IMR-90 (cell line): ENCODE measurements at regions not wholly inside any gene's neighbourhood (a gene's known extent, or its start where the extent isn't known, plus 50 kb on each side); places are given as distances from the start of the nearest gene placed in this dataset.
A peak's percentile ranks its signal among the peaks of the same experiment; 100 is the strongest.

ENCODE experiments used
- ATAC-seq: fragments of 200-7000 bp; cut with Tn5 transposase; 2 replicates; pipeline ENCODE4 v1.9.1; 2020; ENCODE audit warnings: low read depth, mild to moderate bottlenecking, moderate library complexity
- BruUV-seq: library from RNA; stranded (reverse); fragments of 400-500 nt; replicated peaks from 2 replicates; lab custom pipeline; 2021; lab: Mats Ljungman, UMichigan
- CTCF ChIA-PET: fragments of 300-600 bp; formaldehyde crosslinking; extraction: SDS; loops from one replicate; lab custom pipeline; 2021; ENCODE audit warnings: antibody characterized with exemption; lab: Yijun Ruan, JAX
- POLR2A ChIA-PET: fragments of 300-600 bp; sonication (Branson Sonifier 250); formaldehyde crosslinking; loops from one replicate; lab custom pipeline; 2022; ENCODE audit warnings: antibody characterized with exemption; ENCODE audit not compliant: unreplicated experiment; lab: Charles Lee
- DNase-seq: peaks from one replicate; pipeline ENCODE4 v3.0.0; 2013
- H2AFZ ChIP-seq: replicated peaks from 2 replicates; pipeline ENCODE3; 2013; ENCODE audit warnings: low read length, mild to moderate bottlenecking; ENCODE audit not compliant: poor library complexity
- H2AK5ac ChIP-seq: 2 replicates; pipeline ENCODE4 v1.6.1; 2013; ENCODE audit warnings: low read depth, low read length, inconsistent platforms
- H2AK9ac ChIP-seq: replicated peaks from 2 replicates; pipeline ENCODE3; 2013; ENCODE audit warnings: mild to moderate bottlenecking, low read depth, low read length, moderate library complexity; ENCODE audit not compliant: poor library complexity
- H2BK120ac ChIP-seq: 2 replicates; pipeline ENCODE4 v1.6.1; 2013; ENCODE audit warnings: low read depth, low read length, inconsistent platforms
- H2BK15ac ChIP-seq: 3 replicates; pipeline ENCODE4 v1.6.1; 2013; ENCODE audit warnings: low read depth, low read length, inconsistent platforms
- H2BK20ac ChIP-seq: 2 replicates; pipeline ENCODE4 v1.6.1; 2013; ENCODE audit warnings: low read depth, mild to moderate bottlenecking, inconsistent platforms, low read length, moderate library complexity
- H2BK5ac ChIP-seq: 2 replicates; pipeline ENCODE4 v1.6.1; 2013; ENCODE audit warnings: mild to moderate bottlenecking, low read depth, low read length, inconsistent platforms; ENCODE audit not compliant: poor library complexity, severe bottlenecking
- H3K14ac ChIP-seq: replicated peaks from 2 replicates; pipeline ENCODE4 v1.6.1; 2013; ENCODE audit warnings: low read depth, low read length, inconsistent platforms
- H3K18ac ChIP-seq: 2 replicates; pipeline ENCODE4 v1.6.1; 2013; ENCODE audit warnings: low read depth, low read length, control low read depth
- H3K23ac ChIP-seq: 2 replicates; pipeline ENCODE4 v1.6.1; 2013; ENCODE audit warnings: low read depth, low read length, inconsistent platforms
- H3K27ac ChIP-seq: 2 replicates; pipeline ENCODE4 v1.5.1; 2013; ENCODE audit warnings: mild to moderate bottlenecking, control low read depth, low read length; ENCODE audit not compliant: insufficient read depth
- H3K27me3 ChIP-seq: 2 replicates; pipeline ENCODE4 v1.6.1; 2013; ENCODE audit warnings: low read length; ENCODE audit not compliant: control insufficient read depth, insufficient read depth
- H3K36me3 ChIP-seq: 2 replicates; pipeline ENCODE4 v1.6.1; 2013; ENCODE audit warnings: low read length, mixed read lengths; ENCODE audit not compliant: control insufficient read depth, insufficient read depth
- H3K4ac ChIP-seq: 2 replicates; pipeline ENCODE4 v1.6.1; 2013; ENCODE audit warnings: low read depth, low read length, inconsistent platforms
- H3K4me1 ChIP-seq: 2 replicates; pipeline ENCODE4 v1.6.1; 2013; ENCODE audit warnings: low read length, mixed read lengths; ENCODE audit not compliant: control insufficient read depth, insufficient read depth
- H3K4me2 ChIP-seq: 2 replicates; pipeline ENCODE4 v1.6.1; 2013; ENCODE audit warnings: low read depth, mild to moderate bottlenecking, control low read depth, low read length, moderate library complexity
- H3K4me3 ChIP-seq: 2 replicates; pipeline ENCODE4 v1.5.1; 2013; ENCODE audit warnings: low read depth, mild to moderate bottlenecking, control low read depth, low read length, moderate library complexity; ENCODE audit not compliant: insufficient read depth
- H3K56ac ChIP-seq: 2 replicates; pipeline ENCODE4 v1.6.1; 2013; ENCODE audit warnings: low read length, inconsistent platforms; ENCODE audit not compliant: insufficient read depth; ENCODE audit errors: extremely low read depth
- H3K79me1 ChIP-seq, 2 experiments: 2 replicates each; pipeline ENCODE4 v1.6.1; 2013; ENCODE audit warnings: low read length in 2 of 2, inconsistent platforms in 1 of 2, low read depth in 1 of 2
- H3K9ac ChIP-seq: 2 replicates; pipeline ENCODE4 v1.6.1; 2013; ENCODE audit warnings: low read depth, low read length, control low read depth
- H3K9me1 ChIP-seq: 2 replicates; pipeline ENCODE4 v1.6.1; 2013; ENCODE audit warnings: low read length, inconsistent platforms; ENCODE audit not compliant: insufficient read depth
- H3K9me3 ChIP-seq: 2 replicates; pipeline ENCODE4 v1.6.1; 2013; ENCODE audit warnings: low read length; ENCODE audit not compliant: control insufficient read depth, insufficient read depth
- H4K20me1 ChIP-seq: 2 replicates; pipeline ENCODE4 v1.6.1; 2013; ENCODE audit warnings: low read length, inconsistent platforms; ENCODE audit not compliant: insufficient read depth
- H4K5ac ChIP-seq: 2 replicates; pipeline ENCODE4 v1.6.1; 2013; ENCODE audit warnings: mild to moderate bottlenecking, low read depth, low read length, control low read depth
- H4K8ac ChIP-seq, 2 experiments: 2 replicates each; pipeline ENCODE4 v1.6.1; 2013; ENCODE audit warnings: low read depth in 2 of 2, low read length in 2 of 2, control low read depth in 1 of 2, inconsistent platforms in 1 of 2
- H4K91ac ChIP-seq: 2 replicates; pipeline ENCODE4 v1.6.1; 2013; ENCODE audit warnings: low read depth, low read length, inconsistent platforms; ENCODE audit not compliant: insufficient read depth
- MXI1 ChIP-seq: IDR thresholded peaks from 2 replicates; pipeline ENCODE4 v1.6.1; 2012; ENCODE audit warnings: low read depth, mild to moderate bottlenecking, low read length, moderate library complexity, borderline replicate concordance
- NFE2L2 ChIP-seq: fragments of 150-350 bp; IDR thresholded peaks from 2 replicates; pipeline ENCODE4 v1.6.1; 2016; ENCODE audit warnings: low read depth, mild to moderate bottlenecking, low read length
- WGBS, 2 experiments: methylation state at CpG; one replicate each; pipeline versions ENCODE4 v1.1.5 to v1.1.7; 2013; ENCODE audit warnings: missing lambda C conversion rate in 2 of 2; ENCODE audit not compliant: insufficient read length in 1 of 2; ENCODE audit errors: extremely low coverage in 2 of 2; 5-methylcytosine and 5-hydroxymethylcytosine counted together
- dilution Hi-C: fragments of 300-500 bp; cut with HindIII; formaldehyde crosslinking; loops from one replicate; pipeline ENCODE4 v1.14.3; 2018; ENCODE audit warnings: low sequenced_read_pairs; ENCODE audit not compliant: unreplicated experiment
- in situ Hi-C: fragments of 300-500 bp; cut with MboI; formaldehyde crosslinking; loops from 3 replicates; pipeline ENCODE4 v1.14.3; 2019; ENCODE audit warnings: low sequenced_read_pairs, inconsistent platforms, mixed read lengths
- intact Hi-C: fragments of 100-400 bp; cut with micrococcal nuclease; formaldehyde crosslinking; loops from 2 replicates; pipeline ENCODE4 v1.10.0; 2022

DNA sequence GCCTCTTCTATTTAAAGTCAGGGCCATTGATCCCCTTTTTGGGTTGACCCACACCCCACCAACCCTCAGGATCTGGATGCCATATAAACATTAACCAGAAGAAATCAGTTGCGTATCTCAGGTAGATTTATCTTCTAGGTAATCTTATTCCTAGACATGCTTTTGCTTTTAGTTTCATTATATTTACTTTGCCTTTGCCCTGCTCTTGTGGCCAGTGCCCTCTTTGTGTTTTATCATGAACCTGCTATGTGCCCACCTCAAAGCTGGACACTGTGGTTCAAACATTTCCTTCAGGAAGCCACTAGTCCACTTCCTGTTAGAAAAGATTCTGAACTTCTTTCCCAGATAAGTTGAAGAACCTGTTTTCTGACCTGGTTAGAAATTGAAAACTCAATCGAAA lies 117.4 kb upstream of the EDNRA start:
- no peak overlapping the region for H3K4me3 ChIP-seq
- H3K27ac ChIP-seq = peak overlapping the region; percentile 17; the same call in 1 of the 2 replicates
- peaks cover 0 to 6% of the 10 kb centered on the region in 2 experiments; a peak in 1 of 4 replicates for H3K79me1 ChIP-seq
- H2AFZ ChIP-seq = no peak overlapping the region
- H2BK120ac ChIP-seq = peak overlapping the region; percentile 42; the same call in 1 of the 2 replicates
- H3K27me3 ChIP-seq = no peaks in the 10 kb centered on the region
- H4K5ac ChIP-seq = peak overlapping the region; percentile 36
- no peak overlapping the region for H3K23ac ChIP-seq
- 0 out of 2 replicates have a peak overlapping the region, but pooled peaks have one; percentile 17 for H3K56ac ChIP-seq
- dilution Hi-C loops (no loop called here), intact Hi-C loops (loop anchor here (5.0 kb wide), 2 partner anchors 119 to 161 kb away; partner anchors contain the start of gene EDNRA), in situ Hi-C loops (no loop called here)
- no peaks in the 10 kb centered on the region for H3K9me3 ChIP-seq
- no peaks in the 10 kb centered on the region for H4K20me1 ChIP-seq
- H2BK15ac ChIP-seq = peak overlapping the region; percentile 97; the same call in 2 of the 3 replicates
- ATAC-seq = no peak
- ChIA-PET POLR2A (no interaction called here), CTCF (no interaction called here)
- H3K14ac ChIP-seq = 0 out of 2 replicates have a peak overlapping the region, but pooled peaks have one; percentile 12
- no peak overlapping the region for H2AK9ac ChIP-seq
- H4K91ac ChIP-seq = peak overlapping the region; percentile 10; the same call in 1 of the 2 replicates
- no peak for TF ChIP-seq NFE2L2
- no peak for TF ChIP-seq MXI1
- no peak for DNase-seq
- no peak overlapping the region; the same call in 1 of the 2 replicates for H3K4me2 ChIP-seq
- no TSS peak for BruUV-seq
- no peak overlapping the region for H3K9ac ChIP-seq
- peaks cover 14% of the 10 kb centered on the region; the same call in 1 of the 2 replicates for H3K9me1 ChIP-seq
- peak overlapping the region; percentile 54; the same call in 1 of the 2 replicates for H2BK20ac ChIP-seq
- H3K4me1 ChIP-seq = peaks cover 28% of the 10 kb centered on the region
- H3K18ac ChIP-seq = peak overlapping the region; percentile 50
- H2AK5ac ChIP-seq = peak overlapping the region; percentile 36; the same call in 1 of the 2 replicates
- H3K4ac ChIP-seq = no peak overlapping the region
- H2BK5ac ChIP-seq = no peak overlapping the region
- H3K36me3 ChIP-seq = no peaks in the 10 kb centered on the region
- no CpG with 5 or more reads among the region's 2 CpGs for WGBS, 2 experiments
- peak overlapping the region; percentile 17 to 91; a peak in 2 of 4 replicates for H4K8ac ChIP-seq
